NCI-H2081 (cell line): ENCODE measurements at regions not wholly inside any gene's neighbourhood (a gene's known extent, or its start where the extent isn't known, plus 50 kb on each side); places are given as distances from the start of the nearest gene placed in this dataset.

Experiments used
- DNase-seq, 2 experiments: peaks; one replicate each; lab custom pipeline; 2025; lab: John Stamatoyannopoulos, UW

GRCh38 chr9:23914431-23915003, 88.5 kb upstream of the ELAVL2 start:
- no peak for DNase-seq

- DNase-seq: no peak
Observed at GRCh38 chr9:23907343-23907742, 81.3 kb upstream of the ELAVL2 start.

- no peak for DNase-seq
Observed at GRCh38 chr9:23887781-23888180, 61.7 kb upstream of the ELAVL2 start.
